Stomach (tissue), 8 donors: ENCODE measurements at regions not wholly inside any gene's neighbourhood (a gene's known extent, or its start where the extent isn't known, plus 50 kb on each side); places are given as distances from the start of the nearest gene placed in this dataset.

Experiments used
- DNase-seq, 2 donors: peaks; one replicate each; pipeline versions ENCODE4 v3.0.0 to v3.0.0-alpha.2; 2013 to 2019
- H3K27ac ChIP-seq, 5 donors: fragments of 200-600 bp in 4 of 5; sonication (generic) in 4 of 5; one replicate each; pipeline ENCODE4 v1.5.1; 2013 to 2019; ENCODE audit warnings: mild to moderate bottlenecking in 1 of 5, moderate library complexity in 1 of 5
- H3K27me3 ChIP-seq, 3 donors: fragments of 200-600 bp; sonication (generic); one replicate each; pipeline ENCODE4 v1.5.1; 2017 to 2019; ENCODE audit warnings: mixed run types in 1 of 3
- H3K36me3 ChIP-seq, 4 donors: fragments of 200-600 bp; sonication (generic); 1 replicate in 3 of 4; 2 replicates in 1 of 4; pipeline ENCODE4 v1.5.1; 2016 to 2019
- H3K4me1 ChIP-seq, 4 donors: fragments of 200-600 bp; sonication (generic); one replicate each; pipeline ENCODE4 v1.5.1; 2016 to 2019
- H3K4me3 ChIP-seq, 4 donors: fragments of 200-600 bp; sonication (generic) in 3 of 4; one replicate each; pipeline ENCODE4 v1.5.1; 2016 to 2019; ENCODE audit warnings: mild to moderate bottlenecking in 1 of 4
- H3K9me3 ChIP-seq, 4 donors: fragments of 200-600 bp; sonication (generic); one replicate each; pipeline ENCODE4 v1.5.1; 2016 to 2019
- EP300 ChIP-seq: sonication (generic); formaldehyde crosslinking; IDR thresholded peaks from one replicate; pipeline ENCODE4 v1.6.1; 2017; ENCODE audit warnings: antibody characterized with exemption
- POLR2A ChIP-seq, 4 donors: fragments of 450-650 bp; IDR thresholded peaks; one replicate each; pipeline ENCODE4 v1.6.1; 2016; ENCODE audit warnings: antibody characterized with exemption in 4 of 4, control low read depth in 2 of 4, mild to moderate bottlenecking in 1 of 4, moderate library complexity in 1 of 4
- POLR2AphosphoS5 ChIP-seq, 3 donors: sonication (generic); formaldehyde crosslinking; IDR thresholded peaks; one replicate each; pipeline ENCODE4 v1.6.1; 2016; ENCODE audit warnings: antibody characterized with exemption in 3 of 3
- WGBS, 5 donors: extraction: QIAGEN DNeasy Blood & Tissue Kit in 3 of 5; methylation state at CpG; one replicate each; pipeline versions ENCODE4 v1.1.5 to v1.1.7; 2013 to 2018; 5-methylcytosine and 5-hydroxymethylcytosine counted together
- intact Hi-C: fragments of 100-400 bp; cut with DNase I; formaldehyde crosslinking; loops from one replicate; pipeline ENCODE4 v1.15.1; 2023; ENCODE audit warnings: low total_unique reads
- TF ChIP-seq, protein P1 (sequence below), 7 experiments: fragments of 450-650 bp in 4 of 7; fragments of 200-600 bp in 3 of 7; sonication (generic) in 3 of 7; IDR thresholded peaks; one replicate each; pipeline ENCODE4 v1.5.1; 2016 to 2019; ENCODE audit warnings: antibody characterized with exemption in 7 of 7, control low read depth in 2 of 7, mild to moderate bottlenecking in 1 of 7
- donor health status: healthy with polysubstance abuse.
- donor health status: Bipolar disorder and iron deficiency.
- donor health status: healthy.

DNA sequence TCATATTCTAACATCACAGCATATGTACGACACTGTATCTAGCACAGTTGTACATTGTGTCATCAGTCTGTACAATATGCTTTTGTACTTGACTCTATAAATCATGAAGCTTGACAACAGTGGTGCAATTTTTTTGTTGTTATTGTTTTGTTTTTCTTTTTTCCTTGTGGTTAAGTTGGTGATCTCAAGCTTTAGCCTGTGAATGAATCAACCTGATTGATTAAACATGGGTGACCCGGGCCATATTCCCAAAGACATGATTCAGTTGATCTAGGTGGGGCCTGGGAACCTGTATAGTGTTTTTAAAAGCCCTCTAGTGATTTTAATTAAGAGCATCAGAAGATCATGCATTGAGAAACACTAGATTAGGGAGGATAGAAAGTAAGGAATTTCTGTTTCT lies 101.8 kb upstream of the AADACL2 start:
- Histone ChIP-seq H3K9me3 (no peaks in the 10 kb centered on the region), H3K27me3 (no peaks in the 10 kb centered on the region), H3K4me1 (peaks cover 0 to 12% (median 0%) of the 10 kb centered on the region in 4 donors), H3K4me3 (no peak overlapping the region), H3K27ac (no peak overlapping the region), H3K36me3 (no peaks in the 10 kb centered on the region)
- no peak for DNase-seq
- intact Hi-C loops, result no loop called here
- TF ChIP-seq POLR2A (IDR thresholded peaks at IDR 0.05), result no peak
- no peak for TF ChIP-seq EP300
- TF ChIP-seq POLR2AphosphoS5 (IDR thresholded peaks at IDR 0.05), result no peak
- TF ChIP-seq, protein P1, sequence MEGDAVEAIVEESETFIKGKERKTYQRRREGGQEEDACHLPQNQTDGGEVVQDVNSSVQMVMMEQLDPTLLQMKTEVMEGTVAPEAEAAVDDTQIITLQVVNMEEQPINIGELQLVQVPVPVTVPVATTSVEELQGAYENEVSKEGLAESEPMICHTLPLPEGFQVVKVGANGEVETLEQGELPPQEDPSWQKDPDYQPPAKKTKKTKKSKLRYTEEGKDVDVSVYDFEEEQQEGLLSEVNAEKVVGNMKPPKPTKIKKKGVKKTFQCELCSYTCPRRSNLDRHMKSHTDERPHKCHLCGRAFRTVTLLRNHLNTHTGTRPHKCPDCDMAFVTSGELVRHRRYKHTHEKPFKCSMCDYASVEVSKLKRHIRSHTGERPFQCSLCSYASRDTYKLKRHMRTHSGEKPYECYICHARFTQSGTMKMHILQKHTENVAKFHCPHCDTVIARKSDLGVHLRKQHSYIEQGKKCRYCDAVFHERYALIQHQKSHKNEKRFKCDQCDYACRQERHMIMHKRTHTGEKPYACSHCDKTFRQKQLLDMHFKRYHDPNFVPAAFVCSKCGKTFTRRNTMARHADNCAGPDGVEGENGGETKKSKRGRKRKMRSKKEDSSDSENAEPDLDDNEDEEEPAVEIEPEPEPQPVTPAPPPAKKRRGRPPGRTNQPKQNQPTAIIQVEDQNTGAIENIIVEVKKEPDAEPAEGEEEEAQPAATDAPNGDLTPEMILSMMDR (IDR thresholded peaks at IDR 0.05), result no peak
- WGBS, 5 donors, result 41 to 66% (median 49%) methylated on average over 2 of the region's 2 CpGs

DNA sequence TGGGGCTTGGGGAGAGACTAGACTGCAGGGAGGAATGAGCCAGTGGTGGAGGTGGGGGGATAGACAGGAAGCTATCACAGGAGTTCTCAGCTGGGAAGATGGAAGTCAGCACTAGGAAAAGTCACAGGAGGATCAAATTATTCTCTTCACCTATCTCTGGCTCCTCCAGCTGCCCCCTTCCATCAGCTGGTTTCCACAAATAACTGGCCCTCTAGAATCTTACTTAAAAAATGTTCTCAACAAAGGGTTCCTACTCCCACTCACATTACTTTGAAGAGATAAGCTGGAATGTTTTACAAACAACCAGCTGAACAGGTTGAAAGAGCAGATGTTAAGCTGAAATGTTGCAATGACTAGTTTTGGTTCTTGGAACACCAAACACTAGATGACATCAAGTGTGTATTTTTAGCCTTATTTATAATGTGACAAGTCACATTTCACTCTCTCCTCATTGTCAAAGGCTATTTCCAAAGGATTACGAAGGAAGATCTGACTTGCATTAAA lies 102.7 kb upstream of the AADACL2 start:
- no peaks in the 10 kb centered on the region for H3K36me3 ChIP-seq
- no peaks in the 10 kb centered on the region for H3K9me3 ChIP-seq
- intact Hi-C loops, result no loop called here
- WGBS, 5 donors, result 43 to 59% (median 57%) methylated on average over 1 of the region's 1 CpG
- peak in 1 of 2 donors; percentile 21 for DNase-seq
- peaks cover 0 to 12% (median 0%) of the 10 kb centered on the region in 4 donors for H3K4me1 ChIP-seq
- no peak for TF ChIP-seq POLR2AphosphoS5 (IDR thresholded peaks at IDR 0.05)
- TF ChIP-seq, protein P1 (IDR thresholded peaks at IDR 0.05), result no peak
- no peak for TF ChIP-seq POLR2A (IDR thresholded peaks at IDR 0.05)
- no peak for TF ChIP-seq EP300
- no peak overlapping the region for H3K27ac ChIP-seq
- H3K27me3 ChIP-seq, result no peaks in the 10 kb centered on the region
- no peak overlapping the region for H3K4me3 ChIP-seq

DNA sequence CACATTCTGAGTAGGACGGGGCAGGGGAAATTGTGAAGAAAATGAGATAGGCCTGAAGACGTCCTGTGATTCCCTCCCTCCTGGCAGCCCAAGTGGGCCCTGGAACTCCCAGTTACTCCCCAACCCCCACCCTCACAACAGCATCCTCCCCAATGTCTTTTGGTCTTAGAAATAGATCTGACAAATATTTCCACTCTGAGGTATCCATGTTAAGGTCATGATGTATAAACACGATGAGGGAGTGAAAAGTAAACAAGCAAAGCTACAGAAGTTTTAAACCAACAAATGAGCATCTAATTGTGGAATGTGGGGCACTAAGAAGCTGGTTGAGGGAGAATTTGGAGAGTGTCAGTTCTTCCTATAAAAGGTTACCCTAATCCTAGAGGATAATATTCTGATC lies 103.7 kb upstream of the AADACL2 start:
- 54 to 64% (median 60%) methylated on average over 3 of the region's 3 CpGs for WGBS, 5 donors
- no peaks in the 10 kb centered on the region for H3K9me3 ChIP-seq
- intact Hi-C loops, result no loop called here
- H3K36me3 ChIP-seq, result no peaks in the 10 kb centered on the region
- no peak overlapping the region for H3K27ac ChIP-seq
- no peak overlapping the region for H3K4me3 ChIP-seq
- DNase-seq, result no peak
- no peaks in the 10 kb centered on the region for H3K27me3 ChIP-seq
- peaks cover 0 to 12% (median 0%) of the 10 kb centered on the region in 4 donors for H3K4me1 ChIP-seq
- TF ChIP-seq POLR2AphosphoS5 (IDR thresholded peaks at IDR 0.05) (no peak), EP300 (no peak), POLR2A (IDR thresholded peaks at IDR 0.05) (no peak)
- TF ChIP-seq, protein P1 (IDR thresholded peaks at IDR 0.05), result no peak

DNA sequence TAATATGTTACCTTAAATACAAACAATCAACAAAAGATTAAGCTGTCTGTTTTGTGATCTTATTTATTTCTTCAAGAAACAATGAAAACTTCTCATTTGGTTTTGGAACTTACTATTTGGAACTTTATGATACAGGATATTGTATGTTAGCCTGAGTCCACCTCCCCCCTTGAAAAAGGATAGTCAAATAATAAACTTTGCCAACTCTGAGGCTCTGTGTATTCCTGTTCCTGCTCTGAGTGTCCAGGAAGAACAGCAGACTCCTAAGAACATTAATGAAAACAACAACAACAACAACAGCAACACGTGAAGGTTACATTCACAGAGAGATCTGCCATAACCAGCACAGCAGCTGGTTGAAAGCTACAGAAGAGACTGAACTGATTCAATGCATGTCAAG lies 108.1 kb upstream of the AADACL2 start:
- Histone ChIP-seq H3K4me3 (no peak overlapping the region), H3K36me3 (no peaks in the 10 kb centered on the region), H3K4me1 (no peaks in the 10 kb centered on the region), H3K9me3 (no peaks in the 10 kb centered on the region), H3K27me3 (no peaks in the 10 kb centered on the region), H3K27ac (no peak overlapping the region)
- no peak for DNase-seq
- intact Hi-C loops, result no loop called here
- TF ChIP-seq POLR2A (IDR thresholded peaks at IDR 0.05) (no peak), EP300 (no peak), POLR2AphosphoS5 (IDR thresholded peaks at IDR 0.05) (no peak)
- TF ChIP-seq, protein P1 (IDR thresholded peaks at IDR 0.05), result no peak
- 68 to 89% (median 88%) methylated on average over 1 of the region's 1 CpG for WGBS, 5 donors
